Breast epithelium (tissue), 4 donors: ENCODE measurements at regions not wholly inside any gene's neighbourhood (a gene's known extent, or its start where the extent isn't known, plus 50 kb on each side); places are given as distances from the start of the nearest gene placed in this dataset.

Experiments
- DNase-seq, 2 donors: peaks; one replicate each; pipeline ENCODE4 v3.0.0-alpha.2; 2019; ENCODE audit warnings: low spot score in 2 of 2
- H3K27ac ChIP-seq, 2 donors: fragments of 200-600 bp; sonication (generic) in 1 of 2; one replicate each; pipeline ENCODE4 v1.5.1; 2016 to 2019; ENCODE audit warnings: mild to moderate bottlenecking in 1 of 2
- H3K27me3 ChIP-seq, 2 donors: fragments of 200-600 bp; sonication (generic) in 1 of 2; one replicate each; pipeline versions ENCODE4 v1.5.1 to v1.6.0; 2017 to 2019; ENCODE audit warnings: control low read depth in 1 of 2, mild to moderate bottlenecking in 1 of 2
- H3K36me3 ChIP-seq: fragments of 200-600 bp; one replicate; pipeline ENCODE4 v1.5.1; 2019
- H3K4me1 ChIP-seq, 2 donors: fragments of 200-600 bp; sonication (generic); one replicate each; pipeline ENCODE4 v1.5.1; 2016 to 2019; ENCODE audit warnings: control low read depth in 1 of 2
- H3K4me3 ChIP-seq, 3 donors: fragments of 200-600 bp; sonication (generic); 1 replicate in 2 of 3; 2 replicates in 1 of 3; pipeline ENCODE4 v1.5.1; 2016 to 2019; ENCODE audit warnings: mild to moderate bottlenecking in 3 of 3, moderate library complexity in 2 of 3
- H3K9me3 ChIP-seq, 2 donors: fragments of 200-600 bp; sonication (generic) in 1 of 2; one replicate each; pipeline ENCODE4 v1.5.1; 2016 to 2019; ENCODE audit warnings: control low read depth in 1 of 2
- POLR2A ChIP-seq: fragments of 450-650 bp; IDR thresholded peaks from one replicate; pipeline ENCODE4 v1.6.1; 2016; ENCODE audit warnings: antibody characterized with exemption, mild to moderate bottlenecking, moderate library complexity
- POLR2AphosphoS5 ChIP-seq, 3 donors: sonication (generic); formaldehyde crosslinking; IDR thresholded peaks; one replicate each; pipeline ENCODE4 v1.6.1; 2017; ENCODE audit warnings: antibody characterized with exemption in 3 of 3
- intact Hi-C: fragments of 100-400 bp; cut with DNase I; formaldehyde crosslinking; loops from one replicate; pipeline ENCODE4 v1.15.1; 2023; ENCODE audit warnings: low total_unique reads
- TF ChIP-seq, protein P1 (sequence below), 3 donors: fragments of 450-650 bp; IDR thresholded peaks; one replicate each; pipeline ENCODE4 v1.5.1; 2016 to 2017; ENCODE audit warnings: antibody characterized with exemption in 3 of 3, mild to moderate bottlenecking in 3 of 3, moderate library complexity in 3 of 3

GRCh38 chr2:177014946-177015345, 197.6 kb upstream of the HNRNPA3 start:
- TF ChIP-seq POLR2AphosphoS5 (IDR thresholded peaks at IDR 0.05) (no peak), POLR2A (no peak)
- TF ChIP-seq, protein P1, sequence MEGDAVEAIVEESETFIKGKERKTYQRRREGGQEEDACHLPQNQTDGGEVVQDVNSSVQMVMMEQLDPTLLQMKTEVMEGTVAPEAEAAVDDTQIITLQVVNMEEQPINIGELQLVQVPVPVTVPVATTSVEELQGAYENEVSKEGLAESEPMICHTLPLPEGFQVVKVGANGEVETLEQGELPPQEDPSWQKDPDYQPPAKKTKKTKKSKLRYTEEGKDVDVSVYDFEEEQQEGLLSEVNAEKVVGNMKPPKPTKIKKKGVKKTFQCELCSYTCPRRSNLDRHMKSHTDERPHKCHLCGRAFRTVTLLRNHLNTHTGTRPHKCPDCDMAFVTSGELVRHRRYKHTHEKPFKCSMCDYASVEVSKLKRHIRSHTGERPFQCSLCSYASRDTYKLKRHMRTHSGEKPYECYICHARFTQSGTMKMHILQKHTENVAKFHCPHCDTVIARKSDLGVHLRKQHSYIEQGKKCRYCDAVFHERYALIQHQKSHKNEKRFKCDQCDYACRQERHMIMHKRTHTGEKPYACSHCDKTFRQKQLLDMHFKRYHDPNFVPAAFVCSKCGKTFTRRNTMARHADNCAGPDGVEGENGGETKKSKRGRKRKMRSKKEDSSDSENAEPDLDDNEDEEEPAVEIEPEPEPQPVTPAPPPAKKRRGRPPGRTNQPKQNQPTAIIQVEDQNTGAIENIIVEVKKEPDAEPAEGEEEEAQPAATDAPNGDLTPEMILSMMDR (IDR thresholded peaks at IDR 0.05) = no peak
- intact Hi-C loops = no loop called here
- DNase-seq = no peak

DNA sequence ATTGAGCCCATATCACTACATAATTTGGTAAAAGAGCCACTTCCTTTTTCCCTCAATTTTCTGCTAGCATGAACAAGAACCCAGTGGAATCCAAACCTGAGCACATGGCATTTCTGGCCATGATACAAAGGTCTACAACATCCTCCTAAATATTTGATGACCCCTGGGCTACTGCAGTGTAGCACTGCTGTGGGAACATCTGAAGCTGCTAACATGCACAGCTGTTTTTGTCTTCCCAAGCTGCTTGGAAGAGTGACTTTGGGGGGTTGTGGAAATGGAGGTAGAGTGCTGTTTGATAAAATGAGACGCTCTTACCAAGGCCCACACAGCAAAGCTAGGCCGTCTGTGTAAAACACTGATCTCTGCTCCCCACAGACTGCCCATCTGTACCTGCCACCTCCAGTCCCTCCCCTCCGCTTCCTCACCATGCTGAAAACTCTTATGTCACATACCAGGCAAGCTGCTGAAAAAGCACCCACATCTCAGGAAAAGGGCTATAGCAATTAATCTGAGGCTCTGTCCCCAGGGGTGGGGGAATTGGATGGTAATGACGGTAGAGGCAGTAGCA, 197.2 kb upstream of the HNRNPA3 start:
- Histone ChIP-seq H3K36me3 (no peaks in the 10 kb centered on the region), H3K27ac (no peak overlapping the region), H3K27me3 (no peaks in the 10 kb centered on the region), H3K4me1 (no peaks in the 10 kb centered on the region), H3K4me3 (no peak overlapping the region), H3K9me3 (no peaks in the 10 kb centered on the region)
- no peak for TF ChIP-seq POLR2AphosphoS5 (IDR thresholded peaks at IDR 0.05)
- DNase-seq = no peak
- intact Hi-C loops = no loop called here

More at GRCh38 chr2:177014946-177015345, 197.6 kb upstream of the HNRNPA3 start:
- H3K27me3 ChIP-seq = no peaks in the 10 kb centered on the region
- H3K4me3 ChIP-seq = no peak overlapping the region
- H3K9me3 ChIP-seq = no peaks in the 10 kb centered on the region
- H3K27ac ChIP-seq = no peak overlapping the region
- H3K36me3 ChIP-seq = no peaks in the 10 kb centered on the region
- H3K4me1 ChIP-seq = no peaks in the 10 kb centered on the region

GRCh38 chr2:177020524-177021119, 192.0 kb upstream of the HNRNPA3 start:
- Histone ChIP-seq H3K27ac (no peak overlapping the region), H3K27me3 (no peaks in the 10 kb centered on the region), H3K36me3 (no peaks in the 10 kb centered on the region), H3K9me3 (no peaks in the 10 kb centered on the region), H3K4me3 (no peak overlapping the region), H3K4me1 (no peaks in the 10 kb centered on the region)
- intact Hi-C loops = no loop called here
- no peak for DNase-seq
- no peak for TF ChIP-seq POLR2A
- TF ChIP-seq, protein P1 (IDR thresholded peaks at IDR 0.05) = no peak
- no peak for TF ChIP-seq POLR2AphosphoS5 (IDR thresholded peaks at IDR 0.05)

DNA sequence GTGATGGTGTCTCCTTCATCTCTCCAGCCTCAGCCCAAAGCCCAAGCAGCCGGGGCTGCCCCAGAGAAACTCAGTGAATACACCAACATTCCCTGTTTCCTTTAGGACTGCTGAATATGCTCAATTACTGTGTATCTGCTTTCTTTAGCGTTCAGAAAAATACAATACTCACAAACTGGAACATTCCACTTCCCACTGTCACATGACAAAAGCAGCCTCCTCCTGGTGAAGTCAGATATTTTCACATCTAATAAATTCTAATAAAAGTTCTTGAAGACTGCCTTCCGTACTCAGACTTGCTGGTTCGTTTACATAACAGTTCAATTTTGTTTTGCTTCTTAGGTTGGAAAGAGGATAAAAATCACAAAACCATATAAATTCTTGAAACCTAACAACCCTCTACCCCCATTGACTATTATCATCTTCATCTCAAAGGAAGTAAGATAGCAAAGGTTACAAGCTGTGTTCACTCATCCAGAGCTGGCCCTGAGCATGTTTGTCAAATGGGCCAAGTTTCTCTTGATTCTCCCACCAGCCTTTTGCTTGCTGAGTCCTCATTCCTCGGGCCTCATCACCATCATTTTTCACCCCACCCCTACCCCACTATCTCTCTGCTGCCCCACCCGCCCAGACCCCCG, 190.8 kb upstream of the HNRNPA3 start:
- no peak overlapping the region for H3K4me3 ChIP-seq
- intact Hi-C loops = no loop called here
- no peaks in the 10 kb centered on the region for H3K4me1 ChIP-seq
- no peaks in the 10 kb centered on the region for H3K36me3 ChIP-seq
- H3K9me3 ChIP-seq = no peaks in the 10 kb centered on the region
- peak overlapping the region in 1 of 2 donors; percentile 65 for H3K27ac ChIP-seq
- H3K27me3 ChIP-seq = no peaks in the 10 kb centered on the region
- no peak for DNase-seq
- TF ChIP-seq POLR2AphosphoS5 (IDR thresholded peaks at IDR 0.05) (no peak), POLR2A (no peak)
- TF ChIP-seq, protein P1 (IDR thresholded peaks at IDR 0.05) = peak in 1 of 3 donors; percentile 18

DNA sequence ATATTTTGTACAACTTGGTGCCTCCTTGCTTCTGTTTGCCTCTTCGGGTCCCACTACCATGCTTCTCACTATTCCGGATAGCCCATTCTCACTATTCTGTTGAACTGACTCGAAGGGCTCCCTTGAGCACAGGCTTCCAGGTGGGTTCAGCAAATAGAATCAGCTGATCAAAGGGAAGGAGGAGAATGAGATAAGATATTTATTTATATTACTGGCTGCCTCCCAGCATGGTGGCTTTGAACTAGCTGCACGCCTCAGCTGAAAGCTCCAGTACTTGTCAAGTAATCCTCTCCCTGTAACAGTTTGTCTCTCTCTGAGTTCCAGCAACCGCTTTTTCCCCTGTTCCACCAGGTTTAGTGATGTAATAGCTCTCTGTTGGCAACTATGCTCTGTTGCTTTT, 187.8 kb upstream of the HNRNPA3 start:
- no peak for DNase-seq
- H3K4me3 ChIP-seq = no peak overlapping the region
- no peaks in the 10 kb centered on the region for H3K9me3 ChIP-seq
- intact Hi-C loops = no loop called here
- TF ChIP-seq, protein P1 (IDR thresholded peaks at IDR 0.05) = no peak
- TF ChIP-seq POLR2AphosphoS5 (IDR thresholded peaks at IDR 0.05) = no peak
- TF ChIP-seq POLR2A = no peak
- no peaks in the 10 kb centered on the region for H3K27me3 ChIP-seq
- no peak overlapping the region for H3K27ac ChIP-seq
- H3K36me3 ChIP-seq = no peaks in the 10 kb centered on the region
- H3K4me1 ChIP-seq = no peaks in the 10 kb centered on the region
